Testis (tissue), 2 donors: ENCODE measurements at regions not wholly inside any gene's neighbourhood (a gene's known extent, or its start where the extent isn't known, plus 50 kb on each side); places are given as distances from the start of the nearest gene placed in this dataset.

Experiments
- POLR2A ChIP-seq: fragments of 450-650 bp; IDR thresholded peaks from one replicate; pipeline ENCODE4 v1.6.1; 2017; ENCODE audit warnings: antibody characterized with exemption, mild to moderate bottlenecking, moderate library complexity
- TF ChIP-seq, protein P1 (sequence below), 3 experiments: fragments of 450-650 bp in 2 of 3; fragments of 200-600 bp in 1 of 3; sonication (generic) in 1 of 3; IDR thresholded peaks; one replicate each; pipeline ENCODE4 v1.5.1; 2016 to 2019; ENCODE audit warnings: antibody characterized with exemption in 3 of 3, mild to moderate bottlenecking in 2 of 3, moderate library complexity in 1 of 3

GRCh38 chr3:124246376-124246775, 254.5 kb upstream of the ROPN1 start:
- TF ChIP-seq, protein P1, sequence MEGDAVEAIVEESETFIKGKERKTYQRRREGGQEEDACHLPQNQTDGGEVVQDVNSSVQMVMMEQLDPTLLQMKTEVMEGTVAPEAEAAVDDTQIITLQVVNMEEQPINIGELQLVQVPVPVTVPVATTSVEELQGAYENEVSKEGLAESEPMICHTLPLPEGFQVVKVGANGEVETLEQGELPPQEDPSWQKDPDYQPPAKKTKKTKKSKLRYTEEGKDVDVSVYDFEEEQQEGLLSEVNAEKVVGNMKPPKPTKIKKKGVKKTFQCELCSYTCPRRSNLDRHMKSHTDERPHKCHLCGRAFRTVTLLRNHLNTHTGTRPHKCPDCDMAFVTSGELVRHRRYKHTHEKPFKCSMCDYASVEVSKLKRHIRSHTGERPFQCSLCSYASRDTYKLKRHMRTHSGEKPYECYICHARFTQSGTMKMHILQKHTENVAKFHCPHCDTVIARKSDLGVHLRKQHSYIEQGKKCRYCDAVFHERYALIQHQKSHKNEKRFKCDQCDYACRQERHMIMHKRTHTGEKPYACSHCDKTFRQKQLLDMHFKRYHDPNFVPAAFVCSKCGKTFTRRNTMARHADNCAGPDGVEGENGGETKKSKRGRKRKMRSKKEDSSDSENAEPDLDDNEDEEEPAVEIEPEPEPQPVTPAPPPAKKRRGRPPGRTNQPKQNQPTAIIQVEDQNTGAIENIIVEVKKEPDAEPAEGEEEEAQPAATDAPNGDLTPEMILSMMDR (IDR thresholded peaks at IDR 0.05), result no peak
- no peak for TF ChIP-seq POLR2A
